HFF-Myc (cell line): ENCODE measurements at regions not wholly inside any gene's neighbourhood (a gene's known extent, or its start where the extent isn't known, plus 50 kb on each side); places are given as distances from the start of the nearest gene placed in this dataset.

ENCODE experiments used
- DNase-seq: peaks from one replicate; pipeline ENCODE4 v3.0.0-alpha.2; 2011; ENCODE audit warnings: low read depth; ENCODE audit errors: extremely low read depth
- H3K4me3 ChIP-seq: replicated peaks from 2 replicates; pipeline ENCODE4 v1.5.1; 2011; ENCODE audit warnings: low read depth, mild to moderate bottlenecking, control low read depth, low read length
- TF ChIP-seq, protein P1 (sequence below): IDR thresholded peaks from 2 replicates; pipeline ENCODE4 v1.5.1; 2012; ENCODE audit warnings: mild to moderate bottlenecking, low read depth, low read length, control low read depth; ENCODE audit errors: missing control alignments

DNA sequence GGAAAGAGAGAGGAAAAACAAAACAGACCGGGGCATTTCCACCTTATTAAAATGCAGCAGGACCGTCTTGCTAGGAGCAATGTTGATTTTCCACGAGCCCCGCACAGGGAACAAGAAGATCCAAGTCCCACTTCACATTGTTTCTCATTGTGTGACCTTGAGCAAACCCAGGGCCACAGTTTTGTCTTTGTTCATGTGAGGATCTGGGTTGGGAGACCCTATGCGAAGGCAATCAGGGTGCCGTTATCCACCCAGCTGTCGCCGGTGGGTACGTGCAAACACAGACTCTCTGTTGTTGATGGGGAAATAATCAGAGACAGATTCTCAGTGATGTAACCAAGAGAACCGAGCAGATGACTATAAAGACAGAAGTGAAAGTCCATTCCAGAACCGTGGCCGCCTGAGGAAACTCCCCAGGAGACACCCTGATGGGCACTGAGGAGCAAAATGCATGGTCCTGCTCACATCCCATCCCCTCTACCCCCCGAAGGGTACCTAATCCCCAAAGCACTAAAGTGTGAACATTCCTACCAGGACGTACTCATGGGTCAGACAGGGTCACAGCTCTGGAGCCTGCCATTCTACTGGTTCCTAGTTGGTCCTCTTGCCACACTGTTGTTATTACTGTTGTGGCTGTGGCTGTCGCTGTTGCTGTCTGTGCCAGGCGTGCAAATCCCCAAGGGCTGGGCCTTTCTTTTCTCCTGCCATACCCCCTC, 102.7 kb upstream of the RBPJ start:
- no peak for DNase-seq
- TF ChIP-seq, protein P1, sequence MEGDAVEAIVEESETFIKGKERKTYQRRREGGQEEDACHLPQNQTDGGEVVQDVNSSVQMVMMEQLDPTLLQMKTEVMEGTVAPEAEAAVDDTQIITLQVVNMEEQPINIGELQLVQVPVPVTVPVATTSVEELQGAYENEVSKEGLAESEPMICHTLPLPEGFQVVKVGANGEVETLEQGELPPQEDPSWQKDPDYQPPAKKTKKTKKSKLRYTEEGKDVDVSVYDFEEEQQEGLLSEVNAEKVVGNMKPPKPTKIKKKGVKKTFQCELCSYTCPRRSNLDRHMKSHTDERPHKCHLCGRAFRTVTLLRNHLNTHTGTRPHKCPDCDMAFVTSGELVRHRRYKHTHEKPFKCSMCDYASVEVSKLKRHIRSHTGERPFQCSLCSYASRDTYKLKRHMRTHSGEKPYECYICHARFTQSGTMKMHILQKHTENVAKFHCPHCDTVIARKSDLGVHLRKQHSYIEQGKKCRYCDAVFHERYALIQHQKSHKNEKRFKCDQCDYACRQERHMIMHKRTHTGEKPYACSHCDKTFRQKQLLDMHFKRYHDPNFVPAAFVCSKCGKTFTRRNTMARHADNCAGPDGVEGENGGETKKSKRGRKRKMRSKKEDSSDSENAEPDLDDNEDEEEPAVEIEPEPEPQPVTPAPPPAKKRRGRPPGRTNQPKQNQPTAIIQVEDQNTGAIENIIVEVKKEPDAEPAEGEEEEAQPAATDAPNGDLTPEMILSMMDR, result no peak
- no peak overlapping the region for H3K4me3 ChIP-seq

DNA sequence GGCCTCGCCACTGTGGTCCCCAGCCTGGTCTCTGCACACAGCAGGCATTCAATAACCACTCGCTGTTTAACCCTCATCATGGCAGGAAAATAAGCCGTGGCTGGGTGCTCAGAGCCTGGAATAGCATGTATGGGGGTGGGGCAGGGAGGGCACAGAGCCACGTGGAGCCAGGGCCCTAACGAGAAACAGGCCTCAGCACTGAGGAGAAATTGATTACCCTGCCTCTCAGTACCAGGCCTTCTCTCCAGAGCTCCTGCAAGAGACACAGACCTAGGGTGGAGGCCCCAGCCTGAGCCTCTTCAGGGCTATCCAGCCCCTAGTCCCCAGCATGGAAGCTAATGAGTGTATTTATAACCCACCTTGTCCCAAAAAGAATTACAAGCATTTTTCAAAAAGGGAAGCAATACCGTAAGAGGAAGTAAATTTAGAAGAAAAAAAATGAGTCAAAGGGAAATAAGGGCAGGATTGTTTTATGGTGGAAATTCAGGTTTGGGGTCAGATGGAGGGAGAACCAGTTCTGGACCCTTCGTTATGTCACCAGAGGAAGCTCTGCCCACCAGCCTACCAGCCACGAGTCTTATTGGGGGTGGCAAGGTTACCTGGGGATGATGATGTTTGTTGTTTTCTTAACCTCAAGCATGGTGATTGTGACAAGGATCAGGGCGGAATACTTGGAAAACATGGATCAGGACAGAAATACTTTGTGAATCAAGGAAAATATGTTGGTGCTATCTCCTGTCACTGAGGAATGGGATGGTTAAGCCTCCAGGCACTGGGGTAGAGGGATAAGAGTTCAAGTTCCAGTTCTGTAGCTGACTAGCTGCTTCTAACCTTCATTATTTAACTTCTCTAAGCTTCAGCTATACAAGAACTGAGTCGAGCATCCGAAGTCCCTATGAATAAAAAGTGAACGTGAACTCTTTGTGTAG, 101.9 kb upstream of the RBPJ start:
- TF ChIP-seq, protein P1, result no peak

DNA sequence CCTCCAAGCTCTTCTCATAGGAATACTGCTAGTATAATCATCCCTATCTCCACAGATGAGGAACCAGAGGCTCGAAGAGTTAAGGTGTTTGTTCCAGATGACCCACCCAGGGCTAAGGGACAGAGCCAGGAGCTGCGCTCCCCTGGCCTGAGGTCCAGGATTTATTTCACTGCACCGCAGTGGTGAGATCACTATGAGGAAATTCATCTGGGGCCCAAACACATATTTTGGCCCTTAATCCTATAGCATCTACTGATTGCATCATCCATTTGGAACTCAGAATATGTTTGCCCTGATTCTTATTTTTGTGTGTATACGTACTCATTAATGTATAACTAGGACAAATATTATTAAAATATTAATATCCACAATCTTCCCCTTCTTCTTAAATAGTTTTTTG, 100.1 kb upstream of the RBPJ start:
- H3K4me3 ChIP-seq, result no peak overlapping the region
- no peak for DNase-seq
- TF ChIP-seq, protein P1, result no peak

More for the DNA sequence above, 101.9 kb upstream of the RBPJ start:
- H3K4me3 ChIP-seq, result no peak overlapping the region
- DNase-seq, result no peak

DNA sequence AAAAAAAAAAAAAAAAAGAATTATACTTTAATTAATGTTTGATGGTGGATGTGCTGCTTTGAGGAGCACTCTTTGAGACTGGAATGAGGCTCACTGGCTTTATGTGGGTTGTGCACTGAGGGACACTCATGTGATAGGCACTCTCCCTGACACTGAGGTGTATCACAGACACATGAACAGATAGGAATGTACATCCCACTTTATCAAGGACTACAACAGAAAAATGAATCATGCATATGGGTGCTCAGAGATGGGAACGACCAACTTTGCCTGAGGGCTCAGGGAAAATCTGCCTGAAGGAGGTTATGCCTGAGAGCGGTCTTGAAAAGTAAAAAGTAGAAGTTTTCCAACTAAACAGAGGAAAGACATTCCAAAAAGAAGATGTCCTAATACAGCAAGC, 97.7 kb upstream of the RBPJ start:
- no peak overlapping the region for H3K4me3 ChIP-seq
- TF ChIP-seq, protein P1, result no peak
- DNase-seq, result no peak

DNA sequence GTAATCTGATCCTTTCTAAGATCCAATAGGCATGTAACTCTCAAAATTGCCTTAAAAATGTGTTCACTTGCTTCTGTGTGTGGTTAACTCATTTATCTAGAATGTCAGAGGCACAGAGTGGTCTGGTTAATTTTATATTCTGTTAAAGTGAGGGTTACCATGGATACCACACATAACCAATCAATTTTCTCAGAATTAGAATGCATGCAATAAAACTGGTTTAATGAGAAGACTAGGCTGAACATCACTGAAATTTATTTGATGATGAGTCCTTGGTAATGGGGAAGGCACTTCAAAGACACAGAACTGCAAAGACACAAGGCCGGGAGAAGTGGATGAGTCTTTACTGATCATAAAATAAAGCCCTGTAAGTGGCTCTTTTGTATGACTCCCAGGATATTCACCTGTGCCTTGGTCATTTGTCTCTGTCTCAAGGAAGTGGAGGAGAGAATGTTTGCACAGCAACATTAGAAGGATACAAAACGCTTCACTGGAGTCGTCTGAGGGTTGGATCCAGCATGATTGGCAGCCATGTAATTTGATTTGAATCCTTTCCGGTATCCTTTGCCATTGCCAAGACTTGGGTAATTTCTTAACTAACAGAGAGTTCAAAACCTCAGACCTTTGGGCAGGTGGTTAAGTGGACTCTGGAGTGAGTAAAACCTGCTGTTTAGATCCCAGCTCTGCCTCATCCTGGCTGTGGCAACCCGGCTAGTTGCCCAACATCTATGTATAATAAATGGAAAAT, 94.0 kb upstream of the RBPJ start:
- DNase-seq, result no peak
- H3K4me3 ChIP-seq, result no peak overlapping the region
- TF ChIP-seq, protein P1, result no peak

DNA sequence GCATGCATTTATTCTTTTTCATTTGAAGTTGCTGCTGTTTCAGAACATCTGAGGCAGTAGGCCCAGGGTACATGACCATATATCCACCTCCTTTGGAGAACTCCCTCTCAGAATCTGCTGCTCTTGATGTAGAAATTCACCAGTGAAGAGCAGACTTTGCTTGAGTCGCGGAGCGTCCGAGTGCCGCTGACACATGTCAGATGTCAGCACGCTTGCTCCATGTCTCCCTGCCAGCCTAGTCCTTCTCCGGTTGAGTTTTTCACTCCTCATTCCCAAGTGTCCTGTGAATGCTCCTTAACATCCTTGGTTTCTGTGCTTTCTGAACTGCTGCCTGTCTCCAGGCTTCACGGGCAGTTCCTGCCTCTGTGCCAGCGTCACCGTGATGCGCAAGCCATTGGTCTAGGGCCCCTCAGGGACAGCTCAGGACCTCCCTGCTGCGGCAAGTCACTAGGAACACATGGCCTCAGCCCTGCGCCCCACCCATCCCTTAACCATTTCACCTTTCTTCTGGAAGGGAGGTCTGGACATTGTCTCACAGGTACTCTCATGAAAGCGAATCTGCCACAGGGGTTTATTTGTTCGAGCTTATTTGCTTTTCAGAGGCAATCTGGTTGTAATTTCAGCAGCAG, 93.1 kb upstream of the RBPJ start:
- DNase-seq, result no peak
- H3K4me3 ChIP-seq, result no peak overlapping the region
- TF ChIP-seq, protein P1, result no peak
